ENCODE measurements at regions not wholly inside any gene's neighbourhood (a gene's known extent, or its start where the extent isn't known, plus 50 kb on each side); places are given as distances from the start of the nearest gene placed in this dataset.

GRCh38 chr5:5805916-5806315 lies 383.4 kb downstream of the ICE1 start:
- TF ChIP-seq, protein P1, sequence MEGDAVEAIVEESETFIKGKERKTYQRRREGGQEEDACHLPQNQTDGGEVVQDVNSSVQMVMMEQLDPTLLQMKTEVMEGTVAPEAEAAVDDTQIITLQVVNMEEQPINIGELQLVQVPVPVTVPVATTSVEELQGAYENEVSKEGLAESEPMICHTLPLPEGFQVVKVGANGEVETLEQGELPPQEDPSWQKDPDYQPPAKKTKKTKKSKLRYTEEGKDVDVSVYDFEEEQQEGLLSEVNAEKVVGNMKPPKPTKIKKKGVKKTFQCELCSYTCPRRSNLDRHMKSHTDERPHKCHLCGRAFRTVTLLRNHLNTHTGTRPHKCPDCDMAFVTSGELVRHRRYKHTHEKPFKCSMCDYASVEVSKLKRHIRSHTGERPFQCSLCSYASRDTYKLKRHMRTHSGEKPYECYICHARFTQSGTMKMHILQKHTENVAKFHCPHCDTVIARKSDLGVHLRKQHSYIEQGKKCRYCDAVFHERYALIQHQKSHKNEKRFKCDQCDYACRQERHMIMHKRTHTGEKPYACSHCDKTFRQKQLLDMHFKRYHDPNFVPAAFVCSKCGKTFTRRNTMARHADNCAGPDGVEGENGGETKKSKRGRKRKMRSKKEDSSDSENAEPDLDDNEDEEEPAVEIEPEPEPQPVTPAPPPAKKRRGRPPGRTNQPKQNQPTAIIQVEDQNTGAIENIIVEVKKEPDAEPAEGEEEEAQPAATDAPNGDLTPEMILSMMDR (IDR thresholded peaks at IDR 0.05): no peak
- H3K4me1 ChIP-seq (ENCODE audit: low read depth): no peaks in the 10 kb centered on the region
- H3K9me3 ChIP-seq: no peaks in the 10 kb centered on the region
- no peaks in the 10 kb centered on the region for H3K36me3 ChIP-seq (ENCODE audit: low read depth)
- H3K4me3 ChIP-seq: no peak overlapping the region
- DNase-seq: no peak
- no peak for ATAC-seq
- intact Hi-C loops (cut with DNase I, micrococcal nuclease): no loop called here

DNA sequence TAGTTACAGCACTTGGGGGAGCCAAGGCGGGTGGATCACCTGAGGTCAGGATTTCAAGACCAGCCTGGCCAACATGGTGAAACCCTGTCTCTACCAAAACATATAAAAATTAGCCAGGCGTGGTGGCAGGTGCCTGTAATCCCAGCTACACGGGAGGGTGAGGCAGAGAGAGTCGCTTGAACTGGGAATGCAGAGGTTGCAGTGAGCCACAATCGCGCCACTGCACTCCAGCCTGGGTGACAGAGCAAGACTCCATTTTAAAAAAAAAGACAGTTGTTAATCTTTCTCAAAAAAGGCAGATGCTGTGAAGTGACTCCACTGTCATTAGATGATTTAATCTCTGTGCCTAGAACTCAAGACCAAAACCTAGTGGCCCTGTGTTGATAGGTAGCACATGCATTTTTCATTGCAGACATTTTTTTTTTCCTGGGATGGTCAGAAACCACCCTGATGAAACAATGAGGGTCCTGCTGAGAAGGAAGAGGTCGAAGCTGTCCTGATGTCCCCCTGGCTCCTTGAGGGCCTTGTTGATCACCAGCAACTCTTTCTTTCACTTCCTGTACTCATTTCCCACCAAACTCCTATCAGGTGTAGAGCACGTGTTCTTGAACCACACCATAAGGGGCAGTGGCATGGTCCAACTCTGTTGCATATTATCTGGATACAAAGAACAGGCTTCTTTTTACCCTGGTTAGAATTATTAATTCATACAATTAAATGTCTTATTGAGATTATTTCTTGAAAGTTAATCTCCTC lies 382.2 kb downstream of the ICE1 start:
- H3K4me3 ChIP-seq: no peak overlapping the region
- no peak for DNase-seq
- TF ChIP-seq, protein P1 (IDR thresholded peaks at IDR 0.05): no peak
- no peaks in the 10 kb centered on the region for H3K9me3 ChIP-seq
- H3K36me3 ChIP-seq (ENCODE audit: low read depth): no peaks in the 10 kb centered on the region
- intact Hi-C loops (cut with DNase I, micrococcal nuclease): no loop called here
- H3K4me1 ChIP-seq (ENCODE audit: low read depth): no peaks in the 10 kb centered on the region
- no peak for ATAC-seq

DNA sequence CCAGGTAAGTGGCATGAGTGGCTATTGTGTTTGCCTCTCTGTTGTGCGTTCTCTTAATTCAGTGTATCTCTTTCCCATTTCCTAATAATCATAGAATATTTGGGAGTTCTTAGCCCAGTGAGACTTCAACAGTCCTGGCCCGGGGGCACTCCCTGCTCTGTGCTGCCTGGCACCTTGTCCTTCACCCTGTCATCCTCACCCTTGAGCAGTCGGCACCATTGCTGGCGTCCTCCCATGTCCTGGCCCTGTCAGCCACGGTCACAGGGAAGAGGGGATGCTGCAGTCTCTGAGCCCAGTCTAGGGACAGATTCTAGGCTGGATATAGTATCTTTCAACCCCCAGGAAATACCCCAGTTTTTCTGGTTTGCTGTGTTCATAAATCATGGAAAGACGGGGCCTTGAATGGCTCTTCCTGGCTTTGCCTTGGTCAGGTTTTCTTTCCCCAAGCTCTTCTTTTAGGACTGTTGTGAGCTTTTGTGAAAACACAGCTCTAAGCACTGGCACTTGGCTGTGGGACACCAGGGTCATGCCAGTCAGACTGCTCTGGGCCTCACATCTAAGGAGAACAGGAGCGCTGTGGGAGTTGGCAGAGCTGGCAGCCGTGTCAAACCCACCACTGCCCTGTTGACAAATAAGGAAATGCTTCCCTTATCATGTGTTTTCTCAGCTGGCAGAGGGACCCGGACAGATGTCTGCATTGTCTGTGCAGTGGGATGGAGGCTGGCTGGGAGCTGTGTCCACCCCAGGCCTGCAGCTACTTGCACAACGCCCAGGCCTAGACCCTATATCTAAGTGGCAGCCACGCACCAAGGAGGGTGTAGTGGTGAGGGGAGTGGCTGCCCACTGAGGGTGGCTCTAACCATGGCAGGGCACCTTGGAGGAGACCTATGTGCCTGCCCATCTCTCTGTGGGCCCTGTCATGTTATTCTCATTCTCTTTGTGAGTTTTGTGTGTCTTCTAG lies 378.6 kb downstream of the ICE1 start:
- ATAC-seq: no peak

DNA sequence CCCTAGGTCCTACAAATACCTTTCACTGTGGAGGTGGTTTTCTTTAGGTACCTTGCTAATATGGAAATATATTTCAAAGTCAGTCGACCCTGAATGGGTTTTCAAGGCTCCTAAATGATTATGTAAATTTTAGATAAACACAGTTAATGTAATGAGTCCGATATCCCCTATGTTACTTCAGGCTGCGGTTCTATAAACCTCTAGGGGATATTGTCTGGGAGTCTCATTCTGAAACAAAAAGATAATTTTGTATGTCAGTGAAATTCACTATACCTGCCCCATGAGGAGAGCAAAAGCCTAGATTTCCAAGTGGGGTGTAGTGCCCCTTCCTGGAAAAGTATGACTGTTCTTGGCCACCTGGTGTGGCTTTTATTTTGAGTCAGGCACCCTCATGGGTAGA lies 377.3 kb downstream of the ICE1 start:
- no peak for ATAC-seq
- H3K4me3 ChIP-seq: no peak overlapping the region
- TF ChIP-seq, protein P1 (IDR thresholded peaks at IDR 0.05): no peak

More for the DNA sequence above, 378.6 kb downstream of the ICE1 start:
- no peaks in the 10 kb centered on the region for H3K36me3 ChIP-seq (ENCODE audit: low read depth)
- no peaks in the 10 kb centered on the region for H3K9me3 ChIP-seq
- H3K4me3 ChIP-seq: no peak overlapping the region
- TF ChIP-seq, protein P1 (IDR thresholded peaks at IDR 0.05): no peak
- intact Hi-C loops (cut with DNase I, micrococcal nuclease): no loop called here
- no peaks in the 10 kb centered on the region for H3K4me1 ChIP-seq (ENCODE audit: low read depth)
- no peak for DNase-seq

GRCh38 chr5:5799229-5799628 lies 376.8 kb downstream of the ICE1 start:
- Histone ChIP-seq H3K36me3 (ENCODE audit: low read depth) (no peaks in the 10 kb centered on the region), H3K4me1 (ENCODE audit: low read depth) (no peaks in the 10 kb centered on the region), H3K9me3 (no peaks in the 10 kb centered on the region), H3K4me3 (no peak overlapping the region)
- DNase-seq: no peak
- intact Hi-C loops (cut with DNase I, micrococcal nuclease): no loop called here
- TF ChIP-seq, protein P1 (IDR thresholded peaks at IDR 0.05): no peak
- ATAC-seq: no peak

More for the DNA sequence above, 377.3 kb downstream of the ICE1 start:
- DNase-seq: no peak
- no peaks in the 10 kb centered on the region for H3K9me3 ChIP-seq
- intact Hi-C loops (cut with DNase I, micrococcal nuclease): no loop called here
- no peaks in the 10 kb centered on the region for H3K4me1 ChIP-seq (ENCODE audit: low read depth)
- no peaks in the 10 kb centered on the region for H3K36me3 ChIP-seq (ENCODE audit: low read depth)

All from mucosa of descending colon (tissue), 3 donors.